ENCODE measurements at regions not wholly inside any gene's neighbourhood (a gene's known extent, or its start where the extent isn't known, plus 50 kb on each side); places are given as distances from the start of the nearest gene placed in this dataset.

GRCh38 chr12:125353871-125354270 lies 288.6 kb downstream of the AACS start:
- no peak for TF ChIP-seq CTCF (IDR thresholded peaks at IDR 0.05; ENCODE audit: control extremely low read depth, extremely low read depth)
- Histone ChIP-seq H3K4me3 (no peak overlapping the region), H3K27ac (ENCODE audit: low read depth in 1 of 2, low read length in 1 of 2) (no peak overlapping the region), H3K27me3 (ENCODE audit: control insufficient read depth in 3 of 3, insufficient read depth in 3 of 3, low read length in 2 of 3) (no peaks in the 10 kb centered on the region), H3K36me3 (ENCODE audit: control insufficient read depth in 4 of 4, insufficient read depth in 4 of 4, low read length in 4 of 4) (no peaks in the 10 kb centered on the region), H3K9me3 (ENCODE audit: control insufficient read depth in 4 of 4, insufficient read depth in 3 of 4, low read length in 3 of 4) (peaks cover 0 to 5% (median 1%) of the 10 kb centered on the region in 4 donors), H3K9ac (ENCODE audit: insufficient read depth in 1 of 2, low read length in 2 of 2) (no peak overlapping the region), H3K4me1 (ENCODE audit: control insufficient read depth in 5 of 5, insufficient read depth in 5 of 5, low read length in 5 of 5) (no peaks in the 10 kb centered on the region)
- 95% methylated on average over 2 of the region's 2 CpGs for WGBS, 2 donors
- DNase-seq = no peak
- no peak for ATAC-seq (ENCODE audit: insufficient read depth, low FRiP score)

GRCh38 chr12:125355614-125356013 lies 290.4 kb downstream of the AACS start:
- no peaks in the 10 kb centered on the region for H3K27me3 ChIP-seq (ENCODE audit: control insufficient read depth in 3 of 3, insufficient read depth in 3 of 3, low read length in 2 of 3)
- no peaks in the 10 kb centered on the region for H3K4me1 ChIP-seq (ENCODE audit: control insufficient read depth in 5 of 5, insufficient read depth in 5 of 5, low read length in 5 of 5)
- DNase-seq = no peak
- H3K27ac ChIP-seq (ENCODE audit: low read depth in 1 of 2, low read length in 1 of 2) = no peak overlapping the region
- peaks cover 0 to 5% (median 1%) of the 10 kb centered on the region in 4 donors for H3K9me3 ChIP-seq (ENCODE audit: control insufficient read depth in 4 of 4, insufficient read depth in 3 of 4, low read length in 3 of 4)
- ATAC-seq (ENCODE audit: insufficient read depth, low FRiP score) = no peak
- 57 to 75% methylated on average over 7 of the region's 7 CpGs for WGBS, 2 donors
- H3K4me3 ChIP-seq = no peak overlapping the region
- H3K9ac ChIP-seq (ENCODE audit: insufficient read depth in 1 of 2, low read length in 2 of 2) = no peak overlapping the region
- H3K36me3 ChIP-seq (ENCODE audit: control insufficient read depth in 4 of 4, insufficient read depth in 4 of 4, low read length in 4 of 4) = no peaks in the 10 kb centered on the region
- no peak for TF ChIP-seq CTCF (IDR thresholded peaks at IDR 0.05; ENCODE audit: control extremely low read depth, extremely low read depth)

GRCh38 chr12:125356111-125356510 lies 290.9 kb downstream of the AACS start:
- DNase-seq (no peak), ATAC-seq (ENCODE audit: insufficient read depth, low FRiP score) (no peak)
- WGBS, 2 donors = 71 to 76% methylated on average over 4 of the region's 4 CpGs
- no peak overlapping the region for H3K9ac ChIP-seq (ENCODE audit: insufficient read depth in 1 of 2, low read length in 2 of 2)
- H3K4me3 ChIP-seq = no peak overlapping the region
- H3K9me3 ChIP-seq (ENCODE audit: control insufficient read depth in 4 of 4, insufficient read depth in 3 of 4, low read length in 3 of 4) = peaks cover 0 to 5% (median 1%) of the 10 kb centered on the region in 4 donors
- H3K4me1 ChIP-seq (ENCODE audit: control insufficient read depth in 5 of 5, insufficient read depth in 5 of 5, low read length in 5 of 5) = no peaks in the 10 kb centered on the region
- H3K36me3 ChIP-seq (ENCODE audit: control insufficient read depth in 4 of 4, insufficient read depth in 4 of 4, low read length in 4 of 4) = no peaks in the 10 kb centered on the region
- H3K27ac ChIP-seq (ENCODE audit: low read depth in 1 of 2, low read length in 1 of 2) = no peak overlapping the region
- no peaks in the 10 kb centered on the region for H3K27me3 ChIP-seq (ENCODE audit: control insufficient read depth in 3 of 3, insufficient read depth in 3 of 3, low read length in 2 of 3)
- no peak for TF ChIP-seq CTCF (IDR thresholded peaks at IDR 0.05; ENCODE audit: control extremely low read depth, extremely low read depth)

- Histone ChIP-seq H3K27ac (ENCODE audit: low read depth in 1 of 2, low read length in 1 of 2) (no peak overlapping the region), H3K4me3 (no peak overlapping the region), H3K36me3 (ENCODE audit: control insufficient read depth in 4 of 4, insufficient read depth in 4 of 4, low read length in 4 of 4) (no peaks in the 10 kb centered on the region), H3K9me3 (ENCODE audit: control insufficient read depth in 4 of 4, insufficient read depth in 3 of 4, low read length in 3 of 4) (peaks cover 0 to 5% (median 1%) of the 10 kb centered on the region in 4 donors), H3K9ac (ENCODE audit: insufficient read depth in 1 of 2, low read length in 2 of 2) (no peak overlapping the region), H3K27me3 (ENCODE audit: control insufficient read depth in 3 of 3, insufficient read depth in 3 of 3, low read length in 2 of 3) (no peaks in the 10 kb centered on the region), H3K4me1 (ENCODE audit: control insufficient read depth in 5 of 5, insufficient read depth in 5 of 5, low read length in 5 of 5) (no peaks in the 10 kb centered on the region)
- TF ChIP-seq CTCF (IDR thresholded peaks at IDR 0.05; ENCODE audit: control extremely low read depth, extremely low read depth) = no peak
- ATAC-seq (ENCODE audit: insufficient read depth, low FRiP score) = no peak
- DNase-seq = no peak
- 93 to 97% methylated on average over 3 of the region's 3 CpGs for WGBS, 2 donors
These were observed 292.3 kb downstream of the AACS start for GRCh38 chr12:125357561-125357960.
